Stimulated activated CD4-positive, alpha-beta T cell treated with anti-CD3 and anti-CD28 coated beads, Interleukin-15, amount 100 ng/mL, for 48 hours (primary cell): ENCODE measurements at regions not wholly inside any gene's neighbourhood (a gene's known extent, or its start where the extent isn't known, plus 50 kb on each side); places are given as distances from the start of the nearest gene placed in this dataset.
"Not testable (repeated sequence)": the region's sequence is repeated elsewhere in the genome, so short reads cannot be mapped to it uniquely, and the experiment has no call there.

Experiments
- DNase-seq, 2 donors: peaks; one replicate each; pipeline ENCODE4 v3.0.0-alpha.2; 2020; ENCODE audit warnings: low read depth in 2 of 2

- no peak for DNase-seq
These were observed 81.0 kb upstream of the RBPJ start for GRCh38 chr4:26239801-26240200.

- DNase-seq = no peak
These were observed 79.6 kb upstream of the RBPJ start for GRCh38 chr4:26241179-26241578.

GRCh38 chr4:26242451-26242850, 78.4 kb upstream of the RBPJ start:
- no peak for DNase-seq

- not testable (repeated sequence) for DNase-seq
These were observed 76.7 kb upstream of the RBPJ start for GRCh38 chr4:26244138-26244537.

- DNase-seq = no peak
These were observed 72.2 kb upstream of the RBPJ start for GRCh38 chr4:26248647-26249046.

GRCh38 chr4:26252349-26253025, 68.3 kb upstream of the RBPJ start:
- no peak for DNase-seq

- DNase-seq = no peak
These were observed 66.8 kb upstream of the RBPJ start for GRCh38 chr4:26253968-26254367.

- DNase-seq = no peak
These were observed 64.8 kb upstream of the RBPJ start for GRCh38 chr4:26255989-26256388.

GRCh38 chr4:26257444-26257843, 63.4 kb upstream of the RBPJ start:
- DNase-seq = not testable (repeated sequence)

GRCh38 chr4:26257850-26258249, 63.0 kb upstream of the RBPJ start:
- no peak for DNase-seq

- no peak for DNase-seq
These were observed 60.2 kb upstream of the RBPJ start for GRCh38 chr4:26260571-26260970.

- DNase-seq = no peak
These were observed 59.4 kb upstream of the RBPJ start for GRCh38 chr4:26261405-26261804.

GRCh38 chr4:26263165-26263564, 57.6 kb upstream of the RBPJ start:
- no peak for DNase-seq

- DNase-seq = no peak
These were observed 56.7 kb upstream of the RBPJ start for GRCh38 chr4:26264109-26264508.

GRCh38 chr4:26267087-26267486, 53.7 kb upstream of the RBPJ start:
- no peak for DNase-seq

- no peak for DNase-seq
These were observed 52.6 kb upstream of the RBPJ start for GRCh38 chr4:26268246-26268645.

GRCh38 chr4:26269038-26269437, 51.8 kb upstream of the RBPJ start:
- no peak for DNase-seq
